ENCODE measurements at regions not wholly inside any gene's neighbourhood (a gene's known extent, or its start where the extent isn't known, plus 50 kb on each side); places are given as distances from the start of the nearest gene placed in this dataset.
"Not testable (repeated sequence)": the region's sequence is repeated elsewhere in the genome, so short reads cannot be mapped to it uniquely, and the experiment has no call there.

DNA sequence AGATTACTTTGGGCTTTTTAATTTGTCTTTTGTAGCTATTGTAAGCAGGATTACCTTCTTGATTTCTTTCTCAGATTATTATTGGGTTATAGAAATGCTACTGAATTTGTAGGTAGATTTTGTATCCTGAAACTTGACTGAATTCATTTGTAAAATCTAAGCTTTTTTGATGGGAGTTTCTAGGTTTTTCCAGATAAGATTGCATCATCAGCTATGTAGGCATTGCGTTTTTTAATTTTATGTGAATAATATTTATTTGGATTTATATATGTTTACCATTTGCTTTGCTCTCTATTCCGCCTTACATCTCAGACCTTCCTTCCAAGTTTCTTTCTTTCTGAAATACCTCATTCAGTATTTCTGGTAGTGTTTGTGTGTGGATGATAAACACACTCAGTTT lies 351.7 kb upstream of the ANKRD30A start:
- TF ChIP-seq, protein P1, sequence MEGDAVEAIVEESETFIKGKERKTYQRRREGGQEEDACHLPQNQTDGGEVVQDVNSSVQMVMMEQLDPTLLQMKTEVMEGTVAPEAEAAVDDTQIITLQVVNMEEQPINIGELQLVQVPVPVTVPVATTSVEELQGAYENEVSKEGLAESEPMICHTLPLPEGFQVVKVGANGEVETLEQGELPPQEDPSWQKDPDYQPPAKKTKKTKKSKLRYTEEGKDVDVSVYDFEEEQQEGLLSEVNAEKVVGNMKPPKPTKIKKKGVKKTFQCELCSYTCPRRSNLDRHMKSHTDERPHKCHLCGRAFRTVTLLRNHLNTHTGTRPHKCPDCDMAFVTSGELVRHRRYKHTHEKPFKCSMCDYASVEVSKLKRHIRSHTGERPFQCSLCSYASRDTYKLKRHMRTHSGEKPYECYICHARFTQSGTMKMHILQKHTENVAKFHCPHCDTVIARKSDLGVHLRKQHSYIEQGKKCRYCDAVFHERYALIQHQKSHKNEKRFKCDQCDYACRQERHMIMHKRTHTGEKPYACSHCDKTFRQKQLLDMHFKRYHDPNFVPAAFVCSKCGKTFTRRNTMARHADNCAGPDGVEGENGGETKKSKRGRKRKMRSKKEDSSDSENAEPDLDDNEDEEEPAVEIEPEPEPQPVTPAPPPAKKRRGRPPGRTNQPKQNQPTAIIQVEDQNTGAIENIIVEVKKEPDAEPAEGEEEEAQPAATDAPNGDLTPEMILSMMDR (IDR thresholded peaks at IDR 0.05) = no peak

DNA sequence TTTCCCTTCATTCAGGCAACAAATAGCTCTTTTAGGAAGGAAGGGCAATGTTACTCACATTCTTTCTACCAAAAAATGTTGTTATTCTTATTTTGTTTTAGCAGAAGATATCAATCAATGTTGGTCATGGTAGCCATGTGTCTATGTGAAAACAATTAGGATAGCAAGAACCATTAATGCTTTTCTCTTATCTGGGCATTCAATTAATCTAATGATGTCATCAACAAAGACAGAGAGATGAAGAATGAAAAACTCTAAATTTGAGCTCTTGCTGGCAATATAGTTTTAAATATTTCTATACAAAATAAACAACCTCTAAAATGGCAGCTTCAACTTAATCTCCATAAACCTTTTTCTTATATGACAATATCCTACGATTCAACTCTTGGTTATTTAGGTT lies 353.7 kb upstream of the ANKRD30A start:
- Histone ChIP-seq H3K27me3 (ENCODE audit: control insufficient read depth, insufficient read depth, low read length) (no peaks in the 10 kb centered on the region), H3K9me3 (ENCODE audit: control insufficient read depth, low read length) (no peaks in the 10 kb centered on the region), H3K36me3 (ENCODE audit: control insufficient read depth, insufficient read depth, low read length) (no peaks in the 10 kb centered on the region), H3K4me2 (ENCODE audit: low read length) (no peak overlapping the region), H3K79me2 (no peaks in the 10 kb centered on the region), H3K4me1 (no peaks in the 10 kb centered on the region), H2AFZ (no peak overlapping the region), H3K4me3 (ENCODE audit: low read depth, low read length) (no peak overlapping the region), H3K9ac (no peak overlapping the region), H3K27ac (no peak overlapping the region)
- TF ChIP-seq, protein P1 (IDR thresholded peaks at IDR 0.05) = no peak

More for the DNA sequence above, 351.7 kb upstream of the ANKRD30A start:
- Histone ChIP-seq H3K4me1 (no peaks in the 10 kb centered on the region), H3K79me2 (no peaks in the 10 kb centered on the region), H3K27ac (no peak overlapping the region), H3K4me3 (ENCODE audit: low read depth, low read length) (no peak overlapping the region), H3K9me3 (ENCODE audit: control insufficient read depth, low read length) (no peaks in the 10 kb centered on the region), H3K4me2 (ENCODE audit: low read length) (no peak overlapping the region), H3K27me3 (ENCODE audit: control insufficient read depth, insufficient read depth, low read length) (no peaks in the 10 kb centered on the region), H3K36me3 (ENCODE audit: control insufficient read depth, insufficient read depth, low read length) (no peaks in the 10 kb centered on the region), H2AFZ (no peak overlapping the region), H3K9ac (no peak overlapping the region)

DNA sequence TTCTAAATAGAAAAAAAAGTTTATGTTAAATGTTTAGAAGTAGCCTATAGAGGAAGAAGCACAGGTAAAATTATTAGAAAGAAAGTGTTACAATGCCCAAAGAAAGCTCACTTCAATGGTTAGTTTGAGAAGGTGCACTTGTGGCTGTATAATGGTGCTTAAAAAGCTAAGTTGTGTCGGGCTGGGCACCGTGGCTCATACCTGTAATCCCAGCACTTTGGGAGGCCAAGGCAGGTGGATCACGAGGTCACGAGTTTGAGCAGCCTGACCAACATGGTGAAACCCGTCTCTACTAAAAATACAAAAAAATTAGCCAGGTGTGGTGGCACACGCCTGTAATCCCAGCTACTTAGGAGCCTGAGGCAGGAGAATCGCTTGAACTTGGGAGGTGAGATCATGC lies 355.7 kb upstream of the ANKRD30A start:
- not testable (repeated sequence) for H3K9me3 ChIP-seq (ENCODE audit: control insufficient read depth, low read length); H3K4me3 ChIP-seq (ENCODE audit: low read depth, low read length); H3K36me3 ChIP-seq (ENCODE audit: control insufficient read depth, insufficient read depth, low read length); H2AFZ ChIP-seq; H3K9ac ChIP-seq; H3K4me1 ChIP-seq; H3K27ac ChIP-seq; H3K79me2 ChIP-seq; H3K27me3 ChIP-seq (ENCODE audit: control insufficient read depth, insufficient read depth, low read length); H3K4me2 ChIP-seq (ENCODE audit: low read length)

DNA sequence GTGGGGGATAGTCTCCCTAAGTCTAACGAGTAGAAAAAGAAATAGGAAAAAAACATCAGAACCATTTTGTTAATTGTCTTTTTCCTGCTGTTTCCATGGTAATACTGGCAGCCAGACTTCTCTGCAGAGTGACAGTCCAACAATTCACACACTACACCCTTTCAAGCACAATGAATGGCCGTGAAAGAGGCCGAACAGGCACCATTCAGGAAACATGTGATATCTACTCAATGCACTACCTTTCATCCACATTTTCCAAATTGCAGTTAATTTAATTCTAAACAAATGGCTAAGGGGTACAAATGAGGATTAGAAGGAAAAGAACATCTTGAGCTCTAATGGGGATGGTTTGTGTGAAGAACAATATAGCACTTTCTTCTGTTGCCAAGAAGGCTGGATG lies 358.5 kb upstream of the ANKRD30A start:
- H3K9ac ChIP-seq = no peak overlapping the region
- no peak overlapping the region for H3K4me2 ChIP-seq (ENCODE audit: low read length)
- TF ChIP-seq, protein P1 (IDR thresholded peaks at IDR 0.05) = no peak
- H3K4me1 ChIP-seq = no peaks in the 10 kb centered on the region
- H3K79me2 ChIP-seq = no peaks in the 10 kb centered on the region
- H3K4me3 ChIP-seq (ENCODE audit: low read depth, low read length) = no peak overlapping the region
- H3K27me3 ChIP-seq (ENCODE audit: control insufficient read depth, insufficient read depth, low read length) = no peaks in the 10 kb centered on the region
- H2AFZ ChIP-seq = no peak overlapping the region
- H3K27ac ChIP-seq = no peak overlapping the region
- no peaks in the 10 kb centered on the region for H3K9me3 ChIP-seq (ENCODE audit: control insufficient read depth, low read length)
- no peaks in the 10 kb centered on the region for H3K36me3 ChIP-seq (ENCODE audit: control insufficient read depth, insufficient read depth, low read length)

DNA sequence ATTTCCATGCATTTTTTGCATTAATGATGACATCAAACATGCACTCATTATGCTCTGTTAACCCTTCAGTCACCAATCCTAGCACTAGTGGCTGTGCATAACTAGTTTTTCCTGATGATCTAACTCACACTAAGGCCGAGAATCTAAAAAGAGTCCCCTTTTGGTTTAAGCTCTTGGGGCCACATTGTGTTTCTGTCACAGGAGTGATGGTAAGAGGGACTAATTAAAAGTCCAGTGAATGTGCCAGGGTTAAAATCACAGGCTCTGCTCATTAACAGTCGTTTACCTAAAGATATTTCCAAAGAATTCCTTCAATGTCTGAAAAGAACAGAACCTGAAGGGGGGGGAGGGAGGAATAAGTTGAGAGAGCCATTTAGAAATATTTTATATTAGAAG lies 359.0 kb upstream of the ANKRD30A start:
- no peaks in the 10 kb centered on the region for H3K79me2 ChIP-seq
- H3K27me3 ChIP-seq (ENCODE audit: control insufficient read depth, insufficient read depth, low read length) = no peaks in the 10 kb centered on the region
- no peaks in the 10 kb centered on the region for H3K9me3 ChIP-seq (ENCODE audit: control insufficient read depth, low read length)
- TF ChIP-seq, protein P1 (IDR thresholded peaks at IDR 0.05) = no peak
- no peaks in the 10 kb centered on the region for H3K36me3 ChIP-seq (ENCODE audit: control insufficient read depth, insufficient read depth, low read length)
- H3K4me3 ChIP-seq (ENCODE audit: low read depth, low read length) = no peak overlapping the region
- no peak overlapping the region for H3K9ac ChIP-seq
- H3K4me1 ChIP-seq = no peaks in the 10 kb centered on the region
- H3K4me2 ChIP-seq (ENCODE audit: low read length) = no peak overlapping the region
- H2AFZ ChIP-seq = no peak overlapping the region
- no peak overlapping the region for H3K27ac ChIP-seq

Data from parathyroid adenoma (tissue), 2 donors.